C4-2B (cell line): ENCODE measurements at regions not wholly inside any gene's neighbourhood (a gene's known extent, or its start where the extent isn't known, plus 50 kb on each side); places are given as distances from the start of the nearest gene placed in this dataset.
A peak's percentile ranks its signal among the peaks of the same experiment; 100 is the strongest.
"Not testable (repeated sequence)": the region's sequence is repeated elsewhere in the genome, so short reads cannot be mapped to it uniquely, and the experiment has no call there.

ENCODE experiments used
- H3K27ac ChIP-seq: fragments of 450-650 bp; 2 replicates; pipeline ENCODE4 v1.5.1; 2017
- CTCF ChIP-seq: fragments of 450-650 bp; conservative IDR thresholded peaks from 2 replicates; pipeline ENCODE4 v1.5.1; 2017; ENCODE audit warnings: mild to moderate bottlenecking
- ZFX ChIP-seq: fragments of 450-650 bp; IDR thresholded peaks from 2 replicates; pipeline ENCODE4 v1.6.1; 2017

- not testable (repeated sequence) for H3K27ac ChIP-seq
These were observed 70.2 kb downstream of the ZNF726 start for GRCh38 chr19:23984911-23985310.

- H3K27ac ChIP-seq = no peak overlapping the region
- TF ChIP-seq ZFX = no peak
- TF ChIP-seq CTCF = no peak
These were observed 71.9 kb downstream of the ZNF726 start for GRCh38 chr19:23986623-23987022.

GRCh38 chr19:23991170-23991569, 76.5 kb downstream of the ZNF726 start:
- TF ChIP-seq ZFX (no peak), CTCF (no peak)
- no peak overlapping the region for H3K27ac ChIP-seq

- TF ChIP-seq CTCF (no peak), ZFX (no peak)
- no peak overlapping the region for H3K27ac ChIP-seq
These were observed 77.7 kb downstream of the ZNF726 start for GRCh38 chr19:23992348-23992747.

GRCh38 chr19:23993440-23993839, 78.8 kb downstream of the ZNF726 start:
- no peak overlapping the region for H3K27ac ChIP-seq
- TF ChIP-seq CTCF (no peak), ZFX (no peak)

GRCh38 chr19:23996549-23996948, 81.9 kb downstream of the ZNF726 start:
- TF ChIP-seq CTCF (peak; percentile 68), ZFX (no peak)

GRCh38 chr19:23998568-23998967, 83.9 kb downstream of the ZNF726 start:
- no peak overlapping the region for H3K27ac ChIP-seq
- no peak for TF ChIP-seq CTCF
- no peak for TF ChIP-seq ZFX

More at GRCh38 chr19:23996549-23996948, 81.9 kb downstream of the ZNF726 start:
- H3K27ac ChIP-seq = no peak overlapping the region

- no peak overlapping the region for H3K27ac ChIP-seq
- no peak for TF ChIP-seq CTCF
These were observed 85.3 kb downstream of the ZNF726 start for GRCh38 chr19:23999821-24000610.
